Esophagus squamous epithelium (tissue), 4 donors: ENCODE measurements at regions not wholly inside any gene's neighbourhood (a gene's known extent, or its start where the extent isn't known, plus 50 kb on each side); places are given as distances from the start of the nearest gene placed in this dataset.

Experiments
- POLR2A ChIP-seq, 4 donors: fragments of 450-650 bp; IDR thresholded peaks; one replicate each; pipeline ENCODE4 v1.6.1; 2017; ENCODE audit warnings: antibody characterized with exemption in 4 of 4, mild to moderate bottlenecking in 4 of 4, moderate library complexity in 3 of 4
- TF ChIP-seq, protein P1 (sequence below), 6 experiments: fragments of 450-650 bp in 4 of 6; fragments of 200-600 bp in 2 of 6; sonication (generic) in 2 of 6; IDR thresholded peaks; one replicate each; pipeline ENCODE4 v1.5.1; 2016 to 2019; ENCODE audit warnings: antibody characterized with exemption in 6 of 6, mild to moderate bottlenecking in 4 of 6, moderate library complexity in 4 of 6

DNA sequence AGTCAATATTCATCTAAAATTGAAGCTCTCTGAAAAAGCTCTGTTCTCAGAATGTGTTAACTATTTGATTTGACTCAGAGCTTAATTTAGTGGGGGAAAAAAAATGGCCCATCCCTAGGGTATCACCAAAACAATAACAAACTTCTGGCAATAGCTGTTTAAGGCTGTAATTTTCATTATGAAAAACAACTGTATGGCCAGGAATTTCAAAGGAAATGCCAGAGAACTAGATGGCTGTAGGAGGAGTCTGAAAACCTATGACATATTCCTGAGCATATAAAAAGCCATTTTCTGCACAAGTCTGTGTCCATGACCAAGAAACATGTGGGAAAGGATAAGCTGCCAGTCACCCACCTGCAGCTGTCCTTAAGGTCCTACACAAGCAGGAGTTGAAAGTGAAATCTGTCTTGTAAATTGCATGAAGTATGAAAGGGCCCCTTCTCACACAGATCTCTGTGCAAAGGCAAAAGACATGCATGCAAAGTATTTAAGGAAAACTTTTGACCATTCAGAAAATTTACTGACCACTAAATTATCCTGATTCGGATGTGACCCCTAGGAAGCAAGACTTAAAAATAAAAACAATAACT, 299.1 kb downstream of the BTG1 start:
- no peak for TF ChIP-seq POLR2A (IDR thresholded peaks at IDR 0.05)
- TF ChIP-seq, protein P1, sequence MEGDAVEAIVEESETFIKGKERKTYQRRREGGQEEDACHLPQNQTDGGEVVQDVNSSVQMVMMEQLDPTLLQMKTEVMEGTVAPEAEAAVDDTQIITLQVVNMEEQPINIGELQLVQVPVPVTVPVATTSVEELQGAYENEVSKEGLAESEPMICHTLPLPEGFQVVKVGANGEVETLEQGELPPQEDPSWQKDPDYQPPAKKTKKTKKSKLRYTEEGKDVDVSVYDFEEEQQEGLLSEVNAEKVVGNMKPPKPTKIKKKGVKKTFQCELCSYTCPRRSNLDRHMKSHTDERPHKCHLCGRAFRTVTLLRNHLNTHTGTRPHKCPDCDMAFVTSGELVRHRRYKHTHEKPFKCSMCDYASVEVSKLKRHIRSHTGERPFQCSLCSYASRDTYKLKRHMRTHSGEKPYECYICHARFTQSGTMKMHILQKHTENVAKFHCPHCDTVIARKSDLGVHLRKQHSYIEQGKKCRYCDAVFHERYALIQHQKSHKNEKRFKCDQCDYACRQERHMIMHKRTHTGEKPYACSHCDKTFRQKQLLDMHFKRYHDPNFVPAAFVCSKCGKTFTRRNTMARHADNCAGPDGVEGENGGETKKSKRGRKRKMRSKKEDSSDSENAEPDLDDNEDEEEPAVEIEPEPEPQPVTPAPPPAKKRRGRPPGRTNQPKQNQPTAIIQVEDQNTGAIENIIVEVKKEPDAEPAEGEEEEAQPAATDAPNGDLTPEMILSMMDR (IDR thresholded peaks at IDR 0.05) = no peak
